PC-3 (cell line): ENCODE measurements at regions not wholly inside any gene's neighbourhood (a gene's known extent, or its start where the extent isn't known, plus 50 kb on each side); places are given as distances from the start of the nearest gene placed in this dataset.

Source experiments
- CTCF ChIP-seq: fragments of 300-600 bp; sonication (generic); conservative IDR thresholded peaks from 2 replicates; pipeline ENCODE4 v1.5.1; 2017; ENCODE audit warnings: antibody characterized with exemption, low read depth, mild to moderate bottlenecking, low read length
- EZH2phosphoT487 ChIP-seq: fragments of 300-600 bp; sonication (generic); IDR thresholded peaks from 2 replicates; pipeline ENCODE4 v1.6.1; 2018; ENCODE audit warnings: mild to moderate bottlenecking, antibody characterized with exemption, low read length, borderline replicate concordance

DNA sequence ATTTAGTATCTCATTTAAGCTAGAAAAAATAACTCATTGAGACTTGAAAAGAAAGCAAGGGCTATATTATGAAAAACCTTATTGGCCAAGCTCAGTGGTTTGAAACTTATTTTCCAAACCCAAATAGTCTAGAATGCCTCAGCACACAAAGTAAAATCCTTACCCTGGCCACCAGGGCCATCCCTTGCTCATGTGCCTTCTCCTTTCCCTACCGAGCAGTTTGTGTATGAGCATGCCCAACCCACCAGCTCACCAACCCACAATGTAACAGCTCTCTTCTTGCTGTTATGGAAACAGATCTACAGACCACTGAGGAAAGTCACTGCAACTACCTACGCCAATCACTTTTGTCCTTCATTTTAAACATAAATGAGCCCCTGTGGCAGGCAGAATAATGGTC, 79.6 kb upstream of the CARMIL1 start:
- TF ChIP-seq CTCF: no peak
- no peak for TF ChIP-seq EZH2phosphoT487
